ENCODE measurements at regions not wholly inside any gene's neighbourhood (a gene's known extent, or its start where the extent isn't known, plus 50 kb on each side); places are given as distances from the start of the nearest gene placed in this dataset.
"Not testable (repeated sequence)": the region's sequence is repeated elsewhere in the genome, so short reads cannot be mapped to it uniquely, and the experiment has no call there.

DNA sequence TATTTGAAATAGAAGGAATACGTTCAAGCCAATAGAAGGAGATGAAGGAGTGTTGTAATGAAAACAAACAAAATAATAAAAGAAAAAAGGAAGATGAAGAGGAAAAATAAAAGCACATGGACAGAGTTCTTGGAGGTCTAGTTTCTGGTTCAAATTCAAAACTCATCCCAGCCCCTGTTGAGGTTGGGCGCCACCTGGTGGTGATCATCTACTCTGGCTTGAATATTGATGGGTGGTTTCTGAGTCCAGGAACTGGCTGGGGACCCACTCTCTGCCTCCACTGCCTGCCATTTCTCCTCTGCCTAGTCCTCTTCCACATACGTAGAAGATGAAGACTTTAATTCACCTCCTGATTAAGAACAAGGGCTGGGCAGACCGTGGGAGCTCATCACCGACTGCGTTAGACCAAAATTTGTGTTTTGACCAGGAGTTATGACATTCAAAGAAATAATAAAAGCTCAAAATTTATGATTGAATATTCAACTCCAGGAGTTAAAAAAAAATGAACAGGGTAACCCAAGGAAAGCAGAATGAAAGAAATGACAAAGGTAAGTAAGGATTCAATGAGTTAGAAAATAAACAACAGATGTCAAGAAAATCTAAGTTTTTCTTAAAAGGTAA, 99.0 kb upstream of the SLC1A3 start:
- Histone ChIP-seq H3K9me3 (no peaks in the 10 kb centered on the region), H3K36me3 (no peaks in the 10 kb centered on the region), H3K4me1 (no peaks in the 10 kb centered on the region), H3K27me3 (no peaks in the 10 kb centered on the region), H3K4me3 (no peak overlapping the region), H3K27ac (no peak overlapping the region)
- DNase-seq (peak in 3 of 4 donors; percentile 55 to 86 (median 70)), ATAC-seq (peak; percentile 92)
- intact Hi-C loops (cut with DNase I) = loop anchor here in 1 of 2 donors (10.0 kb wide), 1 partner anchor 93 kb away; no protein-coding TSS in a partner anchor
- TF ChIP-seq, protein P1, sequence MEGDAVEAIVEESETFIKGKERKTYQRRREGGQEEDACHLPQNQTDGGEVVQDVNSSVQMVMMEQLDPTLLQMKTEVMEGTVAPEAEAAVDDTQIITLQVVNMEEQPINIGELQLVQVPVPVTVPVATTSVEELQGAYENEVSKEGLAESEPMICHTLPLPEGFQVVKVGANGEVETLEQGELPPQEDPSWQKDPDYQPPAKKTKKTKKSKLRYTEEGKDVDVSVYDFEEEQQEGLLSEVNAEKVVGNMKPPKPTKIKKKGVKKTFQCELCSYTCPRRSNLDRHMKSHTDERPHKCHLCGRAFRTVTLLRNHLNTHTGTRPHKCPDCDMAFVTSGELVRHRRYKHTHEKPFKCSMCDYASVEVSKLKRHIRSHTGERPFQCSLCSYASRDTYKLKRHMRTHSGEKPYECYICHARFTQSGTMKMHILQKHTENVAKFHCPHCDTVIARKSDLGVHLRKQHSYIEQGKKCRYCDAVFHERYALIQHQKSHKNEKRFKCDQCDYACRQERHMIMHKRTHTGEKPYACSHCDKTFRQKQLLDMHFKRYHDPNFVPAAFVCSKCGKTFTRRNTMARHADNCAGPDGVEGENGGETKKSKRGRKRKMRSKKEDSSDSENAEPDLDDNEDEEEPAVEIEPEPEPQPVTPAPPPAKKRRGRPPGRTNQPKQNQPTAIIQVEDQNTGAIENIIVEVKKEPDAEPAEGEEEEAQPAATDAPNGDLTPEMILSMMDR (IDR thresholded peaks at IDR 0.05) = peak; percentile 70 to 85

DNA sequence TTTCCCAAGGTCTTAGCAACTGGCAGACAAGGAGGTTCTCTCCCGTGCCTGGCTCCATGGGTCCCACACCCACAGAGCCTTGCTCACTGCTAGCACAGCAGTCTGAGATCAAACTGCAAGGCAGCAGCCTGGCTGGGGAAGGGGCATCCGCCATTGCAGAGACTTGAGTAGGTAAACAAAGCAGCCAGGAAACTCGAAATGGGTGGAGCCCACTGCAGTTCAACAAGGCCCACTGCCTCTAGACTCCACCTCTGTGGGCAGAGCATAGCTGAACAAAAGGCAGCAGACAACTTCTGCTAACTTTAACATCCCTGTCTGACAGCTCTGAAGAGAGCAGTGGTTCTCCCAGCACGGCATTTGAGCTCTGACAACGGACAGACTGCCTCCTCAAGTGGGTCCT, 98.1 kb upstream of the SLC1A3 start:
- H3K36me3 ChIP-seq, H3K9me3 ChIP-seq, H3K4me1 ChIP-seq, H3K27me3 ChIP-seq, H3K27ac ChIP-seq, DNase-seq, H3K4me3 ChIP-seq, ATAC-seq: not testable (repeated sequence)
- intact Hi-C loops (cut with DNase I) = loop anchor here in 1 of 2 donors (10.0 kb wide), 1 partner anchor 94 kb away; no protein-coding TSS in a partner anchor

DNA sequence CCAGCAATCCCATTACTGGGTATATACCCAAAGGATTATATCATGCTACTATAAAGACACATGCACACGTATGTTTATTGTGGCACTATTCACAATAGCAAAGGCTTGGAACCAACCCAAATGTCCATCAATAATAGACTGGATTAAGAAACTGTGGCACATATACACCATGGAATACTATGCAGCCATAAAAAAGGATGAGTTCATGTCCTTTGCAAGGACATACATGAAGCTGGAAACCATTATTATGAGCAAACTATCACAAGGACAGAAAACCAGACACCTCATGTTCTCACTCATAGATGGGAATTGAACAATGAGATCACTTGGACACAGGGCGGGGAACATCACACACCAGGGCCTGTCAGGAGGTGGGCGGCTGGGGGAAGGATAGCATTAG, 92.8 kb upstream of the SLC1A3 start:
- intact Hi-C loops (cut with DNase I); H3K4me1 ChIP-seq; H3K9me3 ChIP-seq: not testable (repeated sequence)

DNA sequence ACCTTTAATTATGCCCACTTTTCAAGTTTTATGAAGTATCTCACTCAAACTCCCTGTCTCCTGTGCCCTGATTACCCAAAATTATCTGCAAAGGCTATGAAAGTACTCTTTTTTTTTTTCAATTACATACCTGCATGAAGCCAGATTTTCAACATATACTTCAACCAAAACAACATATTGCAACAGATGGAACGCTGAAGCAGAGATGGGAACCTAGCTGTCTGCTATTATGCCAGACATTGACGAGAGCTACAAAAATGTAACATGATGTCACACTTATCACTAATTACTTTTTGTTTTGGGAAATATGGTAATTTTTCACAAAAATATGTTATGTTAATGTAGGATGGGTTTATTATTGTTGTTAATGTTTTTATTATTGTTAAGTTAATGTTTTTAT, 86.5 kb upstream of the SLC1A3 start:
- TF ChIP-seq, protein P1 (IDR thresholded peaks at IDR 0.05) = no peak
- Histone ChIP-seq H3K4me3 (no peak overlapping the region), H3K27me3 (no peaks in the 10 kb centered on the region), H3K9me3 (no peaks in the 10 kb centered on the region), H3K36me3 (no peaks in the 10 kb centered on the region), H3K27ac (no peak overlapping the region), H3K4me1 (no peaks in the 10 kb centered on the region)
- no peak for ATAC-seq
- intact Hi-C loops (cut with DNase I) = no loop called here
- DNase-seq = no peak

More for the DNA sequence above, 92.8 kb upstream of the SLC1A3 start:
- not testable (repeated sequence) for DNase-seq, H3K36me3 ChIP-seq, H3K27ac ChIP-seq, H3K27me3 ChIP-seq, ATAC-seq, H3K4me3 ChIP-seq

DNA sequence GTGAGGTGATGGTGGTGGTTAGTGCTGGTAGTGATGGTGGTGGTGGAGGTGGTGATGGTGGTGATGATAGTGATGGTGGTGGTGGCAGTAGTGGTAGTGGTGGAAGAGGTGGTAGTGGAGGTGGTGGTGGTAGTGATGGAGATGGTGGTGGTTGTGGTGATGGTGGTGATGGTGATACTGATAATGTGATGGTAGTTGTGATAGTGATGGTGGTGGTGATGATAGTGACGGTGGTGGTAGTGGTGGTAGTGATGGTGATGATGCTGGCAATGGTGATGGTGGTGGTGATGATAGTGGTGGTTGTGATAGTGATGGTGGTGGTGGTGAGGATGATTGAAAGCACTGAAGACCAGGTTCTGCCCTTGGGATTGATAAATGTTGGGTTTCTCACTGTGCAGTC, 85.2 kb upstream of the SLC1A3 start:
- Histone ChIP-seq H3K4me3 (no peak overlapping the region), H3K27me3 (no peaks in the 10 kb centered on the region), H3K36me3 (no peaks in the 10 kb centered on the region), H3K27ac (no peak overlapping the region), H3K4me1 (no peaks in the 10 kb centered on the region), H3K9me3 (no peaks in the 10 kb centered on the region)
- intact Hi-C loops (cut with DNase I) = no loop called here
- TF ChIP-seq, protein P1 (IDR thresholded peaks at IDR 0.05) = no peak
- DNase-seq = no peak
- ATAC-seq = no peak

DNA sequence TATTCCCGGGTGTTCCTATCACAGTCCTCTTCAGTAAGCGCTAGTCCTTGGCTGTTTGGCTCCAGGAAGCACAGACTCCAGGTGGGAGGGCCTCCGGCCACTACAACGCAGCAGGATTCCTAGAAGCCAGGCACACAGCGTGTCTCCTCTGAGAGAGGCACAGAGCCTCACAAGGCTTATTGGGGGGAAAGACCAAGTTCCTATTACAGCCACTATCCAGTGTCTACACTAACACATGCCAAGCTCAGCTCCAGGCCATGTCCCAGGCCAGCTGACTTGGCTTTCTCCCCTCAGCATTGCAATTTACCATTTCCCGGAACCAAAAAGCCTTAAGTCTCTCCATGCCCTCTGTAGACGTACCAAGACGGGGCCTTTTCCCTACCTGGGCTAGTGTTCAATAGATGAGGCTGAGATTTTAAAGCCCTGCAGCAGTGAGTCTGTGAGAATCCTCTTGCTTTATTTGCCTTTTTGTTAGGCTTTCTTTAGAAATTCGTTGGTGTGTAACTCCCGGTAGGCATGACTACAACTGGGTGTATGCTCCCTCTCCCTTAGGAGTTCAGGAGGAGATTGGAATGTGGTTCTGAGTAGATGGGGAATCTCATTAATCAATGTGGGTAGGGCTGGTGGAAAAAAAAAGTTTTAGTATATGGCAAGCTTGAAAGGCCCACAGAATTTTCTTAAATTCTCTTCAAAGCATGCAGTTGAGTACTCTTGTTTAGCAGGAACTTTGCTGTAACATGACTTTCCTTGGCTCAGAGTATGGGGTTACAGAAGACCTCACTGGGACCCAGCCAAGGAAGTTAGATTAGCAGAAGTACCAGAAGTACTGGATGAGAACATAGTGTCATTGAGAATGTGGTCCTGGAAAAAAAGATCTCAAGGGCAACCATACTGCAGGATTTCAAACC, 84.3 kb upstream of the SLC1A3 start:
- Histone ChIP-seq H3K9me3 (no peaks in the 10 kb centered on the region), H3K36me3 (no peaks in the 10 kb centered on the region), H3K4me1 (no peaks in the 10 kb centered on the region), H3K27ac (no peak overlapping the region), H3K4me3 (no peak overlapping the region), H3K27me3 (no peaks in the 10 kb centered on the region)
- ATAC-seq (no peak), DNase-seq (no peak)
- intact Hi-C loops (cut with DNase I) = no loop called here
- TF ChIP-seq, protein P1 (IDR thresholded peaks at IDR 0.05) = no peak

All from left lung (tissue), 4 donors.